GM06990 (cell line): ENCODE measurements at regions not wholly inside any gene's neighbourhood (a gene's known extent, or its start where the extent isn't known, plus 50 kb on each side); places are given as distances from the start of the nearest gene placed in this dataset.

Source experiments
- DNase-seq: peaks from one replicate; pipeline ENCODE4 v3.0.0-alpha.2; 2011; ENCODE audit not compliant: insufficient read length; ENCODE audit errors: extremely low read depth
- H3K27me3 ChIP-seq: replicated peaks from 2 replicates; pipeline ENCODE4 v1.6.0; 2011; ENCODE audit warnings: low read length; ENCODE audit not compliant: control insufficient read depth, insufficient read depth
- H3K36me3 ChIP-seq: 2 replicates; pipeline ENCODE4 v1.5.1; 2011; ENCODE audit warnings: low read length; ENCODE audit not compliant: control insufficient read depth, insufficient read depth
- H3K4me3 ChIP-seq: replicated peaks from 2 replicates; pipeline ENCODE4 v1.5.1; 2011; ENCODE audit warnings: low read depth, mild to moderate bottlenecking, control low read depth, low read length
- CTCF ChIP-seq: IDR thresholded peaks from 2 replicates; pipeline ENCODE4 v1.5.1; 2011; ENCODE audit warnings: low read length, control low read depth, mild to moderate bottlenecking, inconsistent platforms; ENCODE audit not compliant: insufficient read depth, poor library complexity, severe bottlenecking

DNA sequence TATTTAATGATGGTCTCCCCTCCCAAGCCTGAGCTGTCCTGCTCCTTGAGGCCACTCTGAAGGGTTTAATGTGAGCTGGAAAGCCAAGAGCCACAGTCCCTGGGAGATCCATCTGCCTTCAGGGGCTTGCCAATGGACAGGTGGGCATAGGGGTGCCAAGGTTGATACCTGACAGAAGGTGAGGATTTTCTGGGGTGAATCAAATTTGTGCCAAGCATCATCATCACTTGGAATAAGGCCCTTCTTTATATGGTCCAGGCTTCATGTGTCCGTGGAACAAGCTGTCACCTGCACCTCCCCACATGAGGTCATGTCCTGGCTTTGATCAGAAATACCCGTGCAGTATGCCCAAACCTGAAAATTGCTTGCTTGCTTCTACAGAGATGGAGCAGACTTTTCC, 71.9 kb upstream of the CTNNB1 start:
- Histone ChIP-seq H3K27me3 (no peaks in the 10 kb centered on the region), H3K4me3 (no peak overlapping the region), H3K36me3 (no peaks in the 10 kb centered on the region)
- TF ChIP-seq CTCF: no peak
- no peak for DNase-seq

DNA sequence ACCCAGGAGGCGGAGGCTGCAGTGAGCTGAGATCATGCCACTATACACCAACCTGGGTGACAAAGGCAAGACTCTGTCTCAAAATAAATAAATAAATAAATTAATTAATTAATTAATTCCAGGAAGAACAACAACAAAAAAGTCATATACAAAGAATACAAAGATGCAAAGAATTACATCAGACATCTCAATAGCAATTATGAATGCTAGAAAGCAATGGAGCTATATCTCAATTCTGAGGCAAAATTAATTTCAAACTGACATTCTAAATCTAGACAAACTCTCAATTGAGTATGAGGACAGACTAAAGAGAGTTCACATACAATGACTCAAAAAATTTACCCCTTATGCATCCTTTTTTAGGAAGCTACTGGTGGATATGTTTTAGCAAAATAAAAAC, 69.6 kb upstream of the CTNNB1 start:
- Histone ChIP-seq H3K27me3 (no peaks in the 10 kb centered on the region), H3K4me3 (no peak overlapping the region), H3K36me3 (no peaks in the 10 kb centered on the region)
- no peak for TF ChIP-seq CTCF
- no peak for DNase-seq

DNA sequence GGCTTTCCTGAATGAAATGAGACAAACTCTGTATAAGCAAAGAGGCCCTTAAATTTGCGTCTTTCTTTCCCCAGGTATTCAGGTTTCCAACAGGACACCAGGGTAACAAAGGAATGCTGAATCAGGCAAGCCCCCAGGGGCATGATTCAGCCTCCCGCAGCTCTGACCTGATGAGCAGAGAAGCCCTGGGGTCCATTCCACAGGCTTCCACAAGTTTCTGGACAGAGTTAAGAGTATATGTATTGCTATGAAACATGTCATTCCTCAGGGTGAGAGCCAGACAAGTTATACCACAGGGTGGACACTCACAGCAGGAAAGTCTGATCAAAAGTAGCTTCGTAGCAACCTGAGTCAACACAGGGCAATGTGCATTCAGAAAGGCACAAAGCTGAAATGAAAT, 68.1 kb upstream of the CTNNB1 start:
- no peak overlapping the region for H3K4me3 ChIP-seq
- no peaks in the 10 kb centered on the region for H3K36me3 ChIP-seq
- DNase-seq: no peak
- no peak for TF ChIP-seq CTCF
- no peaks in the 10 kb centered on the region for H3K27me3 ChIP-seq

DNA sequence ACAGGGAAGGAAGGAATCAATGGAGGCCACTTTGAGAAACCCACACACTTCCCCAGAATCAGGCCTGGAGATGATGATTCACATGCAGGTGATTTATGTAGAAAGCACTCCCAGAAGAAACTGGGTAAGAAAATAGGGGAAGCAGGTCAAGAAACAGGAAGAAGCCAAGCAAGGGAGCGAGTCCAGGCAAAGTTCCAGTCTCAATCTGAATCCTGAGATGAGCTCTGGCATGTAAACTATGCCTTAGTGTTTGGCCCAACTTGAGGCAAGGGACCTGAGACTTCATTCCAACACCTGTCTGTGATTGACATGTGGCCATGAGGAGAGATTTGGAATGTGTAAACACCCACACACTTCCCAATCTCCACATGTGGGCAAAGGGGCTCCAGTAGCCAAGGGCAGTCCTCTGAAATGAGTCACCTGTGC, 61.6 kb upstream of the CTNNB1 start:
- no peak for TF ChIP-seq CTCF

GRCh38 chr3:41138146-41138545, 61.2 kb upstream of the CTNNB1 start:
- no peak for TF ChIP-seq CTCF
- H3K4me3 ChIP-seq: no peak overlapping the region

More for the DNA sequence above, 61.6 kb upstream of the CTNNB1 start:
- H3K36me3 ChIP-seq: no peaks in the 10 kb centered on the region
- H3K27me3 ChIP-seq: no peaks in the 10 kb centered on the region
- H3K4me3 ChIP-seq: no peak overlapping the region
- no peak for DNase-seq

DNA sequence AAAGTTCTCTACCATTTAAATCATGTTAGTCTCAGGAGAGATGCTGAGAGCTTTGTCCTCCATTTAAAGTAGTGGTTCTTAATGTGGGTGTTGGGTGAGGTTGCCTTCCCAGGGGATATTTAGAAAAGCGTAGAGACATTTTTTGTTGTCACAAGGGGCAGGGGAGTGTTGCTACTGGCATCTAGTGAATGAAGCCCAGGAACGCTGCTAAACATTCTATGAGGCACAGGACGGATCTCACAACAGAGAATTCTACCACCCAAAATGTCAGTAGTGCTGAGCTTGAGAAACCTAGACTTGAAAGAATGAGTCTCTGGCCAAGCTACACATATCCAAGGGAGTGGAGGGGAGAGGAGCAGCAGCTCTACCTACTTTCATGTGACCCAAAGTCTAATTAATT, 60.7 kb upstream of the CTNNB1 start:
- Histone ChIP-seq H3K4me3 (no peak overlapping the region), H3K36me3 (no peaks in the 10 kb centered on the region), H3K27me3 (no peaks in the 10 kb centered on the region; the same call in 1 of the 2 replicates)
- no peak for DNase-seq
- no peak for TF ChIP-seq CTCF

More at GRCh38 chr3:41138146-41138545, 61.2 kb upstream of the CTNNB1 start:
- Histone ChIP-seq H3K36me3 (no peaks in the 10 kb centered on the region), H3K27me3 (no peaks in the 10 kb centered on the region; the same call in 1 of the 2 replicates)
- DNase-seq: no peak
